A204.1 (cell line): ENCODE measurements at regions not wholly inside any gene's neighbourhood (a gene's known extent, or its start where the extent isn't known, plus 50 kb on each side); places are given as distances from the start of the nearest gene placed in this dataset.

Experiments
- FAIRE-seq: peaks from 2 replicates; lab custom pipeline; 2012; peaks lifted over from hg19 to GRCh38; lab: Jason Lieb, UNC

DNA sequence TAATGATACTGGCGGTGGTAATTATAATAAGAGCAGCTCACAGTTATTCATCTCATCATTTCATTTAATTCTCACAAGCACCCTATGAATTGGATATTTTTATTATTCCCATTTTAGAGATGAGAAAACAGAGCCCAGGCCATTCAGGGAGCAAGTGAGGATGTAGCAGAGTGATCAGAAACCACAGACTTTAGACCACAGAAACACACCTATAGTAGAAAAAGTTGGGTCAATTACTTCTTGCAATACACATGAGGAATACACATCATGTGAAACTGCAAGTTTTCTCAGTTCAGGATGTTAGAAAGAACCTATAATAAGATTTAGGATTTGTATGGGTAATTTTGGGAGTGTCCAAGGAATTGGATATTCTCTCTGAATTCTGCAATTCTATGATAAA, 278.0 kb downstream of the ADRA2A start:
- no peak for FAIRE-seq

DNA sequence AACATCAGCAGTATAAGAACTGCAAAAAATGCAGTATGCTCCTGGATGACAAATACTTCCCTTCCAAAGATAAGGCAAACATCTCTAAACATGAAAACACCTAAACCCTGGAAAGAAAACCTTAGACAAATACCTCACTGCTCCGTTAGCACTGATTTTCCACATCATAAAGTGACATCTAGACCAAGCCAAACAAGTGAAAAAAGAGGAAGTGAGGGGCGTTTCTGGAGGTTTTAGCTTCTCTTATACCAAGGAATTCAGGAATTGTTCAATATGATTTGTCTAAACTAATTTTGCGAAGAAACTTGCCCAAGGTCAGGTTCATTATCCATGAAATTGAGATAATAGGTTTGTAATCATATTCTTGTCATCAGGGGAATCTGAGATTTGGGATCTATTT, 279.7 kb downstream of the ADRA2A start:
- no peak for FAIRE-seq

DNA sequence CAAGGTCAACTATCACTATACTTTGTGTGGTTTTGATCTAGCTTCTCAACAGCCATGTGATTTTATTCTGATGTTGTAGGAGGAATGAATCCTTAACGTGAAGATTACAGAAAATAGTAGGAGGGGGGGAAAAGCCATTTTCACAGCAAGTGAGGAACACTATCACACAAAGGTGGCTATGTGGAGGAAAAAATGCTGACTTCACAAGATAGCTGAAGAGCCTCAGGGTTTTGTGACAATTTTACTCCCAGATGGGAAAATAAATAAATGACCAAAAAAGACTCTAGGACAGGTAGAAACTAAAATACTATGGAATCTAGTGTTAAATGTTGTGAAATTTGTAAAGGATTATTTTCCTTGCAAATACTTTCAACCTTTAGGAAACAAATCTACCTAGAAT, 281.0 kb downstream of the ADRA2A start:
- FAIRE-seq, result no peak

GRCh38 chr10:111360260-111360925, 283.6 kb downstream of the ADRA2A start:
- no peak for FAIRE-seq

DNA sequence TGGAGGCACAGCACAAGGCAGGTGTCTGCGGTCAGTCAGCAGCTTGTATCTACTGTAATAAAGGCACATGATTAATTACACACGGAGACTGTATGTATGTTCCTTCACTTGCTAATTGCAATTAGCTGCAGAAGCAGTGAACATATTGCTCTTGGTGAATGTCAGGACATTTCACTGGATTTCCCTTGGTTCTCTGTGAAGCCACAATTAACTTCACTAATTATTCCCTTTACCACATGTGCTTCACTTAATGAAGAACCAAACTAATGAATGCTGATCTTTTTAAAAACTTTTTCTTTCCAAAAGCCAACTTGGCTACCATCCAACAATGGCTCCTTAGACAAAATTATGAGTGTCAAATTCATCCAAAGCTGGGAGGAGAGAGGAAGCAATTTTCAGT, 290.7 kb downstream of the ADRA2A start:
- no peak for FAIRE-seq

GRCh38 chr10:111370101-111370500, 293.3 kb downstream of the ADRA2A start:
- no peak for FAIRE-seq

- no peak for FAIRE-seq
These were observed 296.9 kb downstream of the ADRA2A start for GRCh38 chr10:111373696-111374095.

- no peak for FAIRE-seq
These were observed 302.8 kb downstream of the ADRA2A start for GRCh38 chr10:111379534-111380187.

DNA sequence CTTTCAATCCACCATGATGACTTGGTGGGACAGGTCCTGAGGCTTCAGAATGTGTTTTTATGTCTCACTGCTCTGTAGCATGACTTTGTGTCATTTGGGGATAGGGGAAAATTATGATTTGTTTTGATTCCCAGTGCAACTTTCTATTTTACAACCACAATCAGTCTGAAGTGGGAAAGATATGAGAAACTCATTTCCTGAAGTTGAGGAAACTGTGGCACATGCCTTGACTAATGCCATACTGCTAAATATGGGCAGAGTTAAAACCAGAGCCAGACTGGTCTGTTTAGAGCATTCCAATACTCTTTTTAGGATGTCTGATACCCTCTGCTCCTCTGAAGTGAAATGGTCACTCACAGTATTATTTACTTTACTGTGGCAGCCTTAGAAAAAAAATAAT, 307.7 kb downstream of the ADRA2A start:
- no peak for FAIRE-seq

DNA sequence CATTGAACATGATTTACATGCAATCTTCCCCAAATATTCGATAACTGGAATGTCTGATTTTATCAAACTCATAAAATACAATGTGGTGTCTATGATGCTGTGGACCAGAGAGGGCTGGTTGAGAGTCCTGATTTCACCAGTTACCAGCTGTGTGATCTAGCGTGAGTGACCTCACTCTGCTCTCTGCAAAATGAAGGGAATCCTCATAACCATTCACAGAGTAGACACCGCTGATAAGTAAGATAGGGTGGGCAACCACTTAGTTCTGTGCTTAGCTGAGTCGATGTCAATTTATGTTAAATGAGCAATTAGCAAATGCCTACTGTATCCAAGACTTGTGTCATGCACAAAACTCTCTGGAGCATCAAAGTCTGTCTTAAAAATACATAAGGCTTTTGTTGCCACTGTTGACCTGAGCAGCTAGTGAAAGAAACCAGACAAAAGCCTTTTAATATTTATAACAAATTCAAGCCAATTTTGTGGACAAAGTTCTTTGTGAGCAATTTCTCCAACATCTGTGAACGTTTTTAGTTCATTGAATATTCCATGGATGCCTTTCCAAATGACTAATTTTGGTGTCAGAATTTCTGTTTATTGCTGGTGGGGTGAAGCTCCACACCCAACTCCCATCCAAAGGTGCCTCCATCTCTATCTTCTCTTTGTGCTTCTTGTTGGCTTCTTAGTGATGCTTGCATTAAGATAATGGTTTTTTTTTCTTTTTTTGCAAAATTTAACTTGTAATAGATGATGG, 314.2 kb downstream of the ADRA2A start:
- FAIRE-seq, result no peak

DNA sequence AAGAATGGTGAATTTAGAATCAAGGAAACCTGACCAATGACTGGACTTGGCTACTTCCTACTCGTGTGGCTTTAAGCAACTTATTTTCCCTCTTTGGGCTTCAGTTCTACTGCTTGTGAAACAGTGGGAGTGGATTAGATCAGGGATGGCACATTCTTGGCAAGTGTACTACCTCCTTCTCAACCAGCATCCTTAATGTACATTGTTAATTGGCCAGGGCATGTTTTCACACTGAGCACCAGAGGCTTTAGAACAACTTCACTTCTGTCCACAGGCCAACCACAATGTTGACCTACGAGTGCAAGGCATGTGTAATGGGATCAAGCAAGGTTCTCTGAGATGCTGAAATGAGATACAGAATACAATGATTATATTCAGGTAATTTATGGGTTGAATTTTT, 315.3 kb downstream of the ADRA2A start:
- no peak for FAIRE-seq

- no peak for FAIRE-seq
These were observed 316.1 kb downstream of the ADRA2A start for GRCh38 chr10:111392910-111393309.

DNA sequence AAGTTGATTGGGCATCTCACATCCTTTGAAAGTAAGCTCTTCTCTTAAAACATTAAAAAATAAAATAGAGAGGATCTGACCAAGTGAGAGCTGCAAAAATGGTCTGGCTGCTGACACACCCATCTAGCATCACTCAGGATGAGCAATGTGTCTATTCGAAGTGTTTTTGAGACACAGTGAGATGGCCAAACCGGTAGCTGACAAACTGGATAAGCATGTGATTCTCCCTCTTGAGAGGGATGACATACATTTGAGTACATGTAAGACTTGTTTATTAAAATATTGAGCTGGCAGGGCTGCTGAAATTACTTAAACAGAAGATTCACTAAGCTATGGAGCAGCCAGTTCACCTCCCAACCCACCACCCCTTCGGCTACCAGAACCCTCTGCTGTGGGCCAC, 333.9 kb downstream of the ADRA2A start:
- FAIRE-seq, result no peak

DNA sequence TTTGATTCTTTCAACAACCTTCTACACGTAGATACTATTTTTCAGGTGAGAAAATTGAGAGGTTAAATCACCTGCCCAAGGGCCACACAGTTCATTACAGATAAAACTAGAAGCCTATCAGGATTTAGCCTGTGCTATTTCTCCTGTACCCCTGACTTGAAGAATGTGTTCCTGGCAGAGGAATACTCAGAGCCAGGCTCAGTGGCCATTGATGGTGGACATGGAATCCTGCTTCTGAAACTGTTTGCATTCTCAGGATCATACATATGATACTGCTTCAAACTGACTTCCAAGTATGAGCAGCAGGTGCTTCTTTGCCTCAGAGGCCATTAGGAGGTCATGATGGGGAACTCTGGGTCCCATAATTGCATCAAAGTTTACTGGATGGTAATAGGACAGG, 348.6 kb downstream of the ADRA2A start:
- FAIRE-seq, result no peak

DNA sequence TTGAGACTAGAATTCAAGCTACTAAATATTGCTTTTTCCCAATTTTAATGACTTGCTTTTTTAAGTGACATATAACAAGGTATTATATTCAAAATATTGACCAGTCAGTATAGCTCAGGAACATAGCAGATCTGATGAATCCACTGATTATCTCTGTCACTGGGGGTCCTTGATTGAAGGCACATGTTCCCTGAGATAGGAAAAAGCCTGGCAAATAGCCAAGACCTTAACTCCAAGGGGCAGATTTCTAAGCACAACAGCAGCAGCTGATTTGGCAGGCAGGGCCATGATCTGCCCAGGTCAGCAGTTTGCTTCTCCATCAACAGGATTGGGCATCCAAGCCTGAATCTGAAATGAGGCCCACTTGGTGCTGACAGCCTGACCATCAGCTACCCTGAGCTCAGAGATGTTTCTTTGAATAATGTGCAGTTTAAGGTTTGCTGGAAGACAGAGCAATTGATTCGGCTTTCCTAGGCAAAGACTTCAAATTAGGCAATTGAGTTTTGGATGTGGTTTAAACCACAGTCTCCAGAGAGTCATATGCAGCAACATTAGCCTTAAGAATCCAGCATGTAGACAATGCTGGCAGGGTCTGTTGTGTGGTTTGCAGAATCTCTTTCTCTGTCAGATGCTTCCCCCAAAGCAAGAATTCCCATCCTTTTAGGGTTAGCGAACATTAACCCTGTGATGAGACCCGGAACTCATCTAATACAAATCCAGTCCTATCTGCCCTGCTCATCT, 352.6 kb downstream of the ADRA2A start:
- FAIRE-seq, result no peak

DNA sequence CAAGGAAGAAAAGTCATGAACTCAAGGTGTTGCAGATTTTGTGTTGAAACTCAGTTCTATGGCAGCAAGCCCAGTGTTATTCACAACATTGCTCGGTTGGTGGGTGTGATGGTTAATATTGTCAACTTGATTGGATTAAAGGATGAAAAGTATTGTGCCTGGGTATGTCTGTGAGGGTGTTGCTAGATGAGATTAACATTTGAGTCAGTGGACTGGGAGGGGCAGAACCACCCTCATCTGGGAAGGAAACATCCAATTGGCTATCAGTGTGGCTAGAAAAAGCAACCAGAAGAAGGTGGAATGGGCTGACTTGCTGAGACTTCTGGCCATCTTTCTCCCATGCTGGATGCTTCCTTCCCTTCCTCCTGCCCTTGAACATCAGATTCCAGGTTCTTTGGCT, 353.2 kb downstream of the ADRA2A start:
- no peak for FAIRE-seq

DNA sequence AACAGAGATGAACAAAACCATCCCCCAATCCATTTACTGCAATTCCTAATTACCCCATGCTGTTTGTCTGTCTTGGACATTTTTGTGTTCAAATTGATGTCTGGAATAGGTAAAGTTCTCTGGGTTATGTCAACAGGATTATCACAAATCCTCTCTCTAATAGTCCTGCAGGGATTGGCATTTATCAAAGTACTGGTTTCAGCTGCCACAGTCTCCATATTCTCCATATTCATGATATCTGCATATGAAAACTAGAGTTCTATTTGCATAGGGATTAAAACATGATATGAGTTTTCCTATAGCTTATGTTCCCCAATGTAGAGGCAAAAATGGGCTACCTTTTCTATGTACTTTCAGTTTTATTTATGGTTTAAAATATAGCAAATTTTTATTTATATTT, 355.8 kb downstream of the ADRA2A start:
- no peak for FAIRE-seq

GRCh38 chr10:111435871-111436270, 359.0 kb downstream of the ADRA2A start:
- FAIRE-seq, result no peak

DNA sequence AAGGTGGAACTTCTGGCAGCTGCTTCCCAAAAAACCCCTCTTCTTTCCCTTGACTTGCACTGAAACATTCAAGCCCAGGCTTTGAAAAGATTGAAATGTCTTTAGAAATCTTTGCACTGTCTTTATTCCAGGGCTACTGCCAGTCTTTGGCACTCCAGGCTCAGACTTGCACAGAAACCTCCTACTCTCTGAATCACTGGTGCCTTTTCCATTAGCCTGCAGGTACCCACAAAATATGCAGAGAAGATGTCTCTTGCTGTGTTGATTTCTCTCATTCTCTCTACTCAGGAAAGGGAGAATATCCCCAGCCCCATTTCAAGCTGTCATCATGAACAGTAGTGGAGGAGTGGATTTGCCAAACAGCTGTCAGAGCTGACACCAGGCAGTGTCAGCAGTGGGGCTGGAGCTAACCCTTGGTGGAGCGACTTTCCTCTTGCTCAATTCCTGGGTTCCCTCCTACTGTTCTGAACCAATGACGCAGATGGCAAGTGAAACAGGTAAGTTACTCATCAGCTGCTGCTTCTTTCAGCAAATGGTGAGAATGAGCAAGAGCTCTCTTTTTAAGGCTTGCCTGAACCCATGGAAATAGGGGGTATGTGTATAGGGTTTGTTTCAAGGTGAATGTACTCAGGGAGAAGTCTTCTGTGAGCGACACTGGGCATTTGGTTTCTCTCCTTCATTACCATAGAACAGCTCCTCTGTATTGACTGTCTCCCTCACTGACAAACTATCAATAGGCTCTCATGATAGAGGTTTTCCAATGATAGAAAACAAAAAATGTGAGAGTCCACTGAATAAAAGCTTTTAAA, 362.4 kb downstream of the ADRA2A start:
- no peak for FAIRE-seq

- FAIRE-seq, result no peak
These were observed 363.7 kb downstream of the ADRA2A start for GRCh38 chr10:111440501-111440900.

DNA sequence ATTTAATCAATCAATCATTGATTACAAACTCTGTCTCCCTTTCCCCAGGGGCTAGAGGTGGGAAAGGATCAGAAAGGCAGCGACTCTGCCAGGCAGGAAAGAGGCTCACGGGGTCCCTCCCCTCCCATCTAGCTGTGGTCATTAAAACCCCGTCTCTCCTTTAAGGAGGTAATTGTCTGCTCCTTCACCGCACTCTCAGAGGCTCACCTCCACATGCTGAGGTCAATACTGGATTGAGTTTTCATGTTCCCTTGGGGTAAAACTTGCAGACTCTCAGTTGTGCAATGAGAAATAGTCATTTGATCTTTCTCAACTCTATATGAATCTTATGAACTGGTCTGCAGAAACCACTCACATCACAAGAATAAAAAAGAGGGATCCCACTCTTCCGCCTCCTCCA, 368.8 kb downstream of the ADRA2A start:
- no peak for FAIRE-seq

- no peak for FAIRE-seq
These were observed 370.1 kb downstream of the ADRA2A start for GRCh38 chr10:111446966-111447365.
